ENCODE measurements at regions not wholly inside any gene's neighbourhood (a gene's known extent, or its start where the extent isn't known, plus 50 kb on each side); places are given as distances from the start of the nearest gene placed in this dataset.

- POLR2A ChIA-PET = no interaction called here
- no peak overlapping the region for H2AFZ ChIP-seq (ENCODE audit: low read depth, low read length)
- no peak overlapping the region for H3K27ac ChIP-seq (ENCODE audit: insufficient read depth, low read depth, low read length)
- no peak for TF ChIP-seq JUN (IDR thresholded peaks at IDR 0.05; ENCODE audit: borderline replicate concordance, insufficient read depth, insufficient read length, low read depth)
- TF ChIP-seq GATA2 (IDR thresholded peaks at IDR 0.05; ENCODE audit: insufficient read depth, insufficient read length, low read depth, low read length) = no peak
- TF ChIP-seq CTCF (IDR thresholded peaks at IDR 0.05; ENCODE audit: extremely low read depth in 1 of 2, insufficient read depth in 1 of 2, low read depth in 1 of 2, low read length in 2 of 2) = no peak
- TF ChIP-seq FOS (IDR thresholded peaks at IDR 0.05; ENCODE audit: borderline replicate concordance, insufficient read depth, low read length) = no peak
- no peak for TF ChIP-seq POLR2AphosphoS5 (IDR thresholded peaks at IDR 0.05; ENCODE audit: insufficient read depth, low read depth, low read length)
- H3K36me3 ChIP-seq (ENCODE audit: control insufficient read depth in 2 of 2, extremely low read depth in 1 of 2, insufficient read depth in 2 of 2, low read length in 2 of 2) = no peaks in the 10 kb centered on the region
- no peak overlapping the region for H3K4me3 ChIP-seq (replicated peaks in 1 of 3; ENCODE audit: insufficient read depth in 1 of 3, low read depth in 1 of 3, low read length in 3 of 3)
- no peak for DNase-seq (ENCODE audit: low read depth, low spot score)
- dilution Hi-C loops (cut with MboI; ENCODE audit: extremely low pct_ligation_motif_present, low sequenced_read_pairs) (no loop called here), intact Hi-C loops (cut with micrococcal nuclease) (no loop called here)
- H3K79me2 ChIP-seq (ENCODE audit: control insufficient read depth, insufficient read depth, low read length) = no peaks in the 10 kb centered on the region
- no peaks in the 10 kb centered on the region for H3K4me1 ChIP-seq (ENCODE audit: control insufficient read depth, extremely low read depth, insufficient read depth, low read length)
- H3K9me1 ChIP-seq (replicated peaks; ENCODE audit: control insufficient read depth, extremely low read depth, insufficient read depth, low read length) = no peaks in the 10 kb centered on the region
- H3K9me3 ChIP-seq (replicated peaks; ENCODE audit: control insufficient read depth, insufficient read depth, low read length) = no peaks in the 10 kb centered on the region
- no peak overlapping the region for H3K9ac ChIP-seq (replicated peaks; ENCODE audit: extremely low read depth, insufficient read depth, low read length)
- FAIRE-seq = no peak
- peaks cover 0 to 3% of the 10 kb centered on the region in 2 experiments for H3K27me3 ChIP-seq (ENCODE audit: control insufficient read depth in 2 of 2, insufficient read depth in 2 of 2, low read length in 2 of 2)
- CTCF ChIA-PET = interaction anchor here (1.0 kb wide), 1 partner anchor 16 kb away, joined by 3 read pairs; no protein-coding TSS in a partner anchor
- no peaks in the 10 kb centered on the region for H4K20me1 ChIP-seq (replicated peaks; ENCODE audit: control insufficient read depth, extremely low read depth, insufficient read depth, low read length)
- no TSS peak for BruUV-seq (replicated peaks)
- no peak overlapping the region for H3K4me2 ChIP-seq (ENCODE audit: insufficient read depth, low read length)
Observed at GRCh38 chr16:11440657-11441012, 95.4 kb downstream of the RMI2 start.

GRCh38 chr16:11445486-11445885 is 100.2 kb downstream of the RMI2 start:
- CTCF ChIA-PET = interaction anchor here (1.0 kb wide), 1 partner anchor 8 kb away, joined by 3 read pairs; no protein-coding TSS in a partner anchor
- dilution Hi-C loops (cut with MboI; ENCODE audit: extremely low pct_ligation_motif_present, low sequenced_read_pairs) = no loop called here

More at GRCh38 chr16:11445486-11445885, 100.2 kb downstream of the RMI2 start:
- no peaks in the 10 kb centered on the region for H3K36me3 ChIP-seq (ENCODE audit: control insufficient read depth in 2 of 2, extremely low read depth in 1 of 2, insufficient read depth in 2 of 2, low read length in 2 of 2)
- no peaks in the 10 kb centered on the region for H3K4me1 ChIP-seq (ENCODE audit: control insufficient read depth, extremely low read depth, insufficient read depth, low read length)
- TF ChIP-seq EZH2 (IDR thresholded peaks at IDR 0.05; ENCODE audit: borderline replicate concordance, low read depth, low read length, severe bottlenecking) (no peak), FOS (IDR thresholded peaks at IDR 0.05; ENCODE audit: borderline replicate concordance, insufficient read depth, low read length) (no peak)
- DNase-seq (ENCODE audit: low read depth, low spot score) (no peak), FAIRE-seq (no peak)
- no peaks in the 10 kb centered on the region for H3K9me1 ChIP-seq (replicated peaks; ENCODE audit: control insufficient read depth, extremely low read depth, insufficient read depth, low read length)
- H3K27me3 ChIP-seq (ENCODE audit: control insufficient read depth in 2 of 2, insufficient read depth in 2 of 2, low read length in 2 of 2) = peaks cover 0 to 3% of the 10 kb centered on the region in 2 experiments
- H3K27ac ChIP-seq (ENCODE audit: insufficient read depth, low read depth, low read length) = no peak overlapping the region
- intact Hi-C loops (cut with micrococcal nuclease) = no loop called here
- no peak overlapping the region for H3K4me2 ChIP-seq (ENCODE audit: insufficient read depth, low read length)
- H3K9ac ChIP-seq (replicated peaks; ENCODE audit: extremely low read depth, insufficient read depth, low read length) = no peak overlapping the region
- H4K20me1 ChIP-seq (replicated peaks; ENCODE audit: control insufficient read depth, extremely low read depth, insufficient read depth, low read length) = no peaks in the 10 kb centered on the region
- no peaks in the 10 kb centered on the region for H3K9me3 ChIP-seq (replicated peaks; ENCODE audit: control insufficient read depth, insufficient read depth, low read length)
- H2AFZ ChIP-seq (ENCODE audit: low read depth, low read length) = no peak overlapping the region
- no peak overlapping the region for H3K4me3 ChIP-seq (replicated peaks in 1 of 3; ENCODE audit: insufficient read depth in 1 of 3, low read depth in 1 of 3, low read length in 3 of 3)
- POLR2A ChIA-PET = no interaction called here
- H3K79me2 ChIP-seq (ENCODE audit: control insufficient read depth, insufficient read depth, low read length) = no peaks in the 10 kb centered on the region
- BruUV-seq (replicated peaks) = no TSS peak
